GM19240 (cell line): ENCODE measurements at regions not wholly inside any gene's neighbourhood (a gene's known extent, or its start where the extent isn't known, plus 50 kb on each side); places are given as distances from the start of the nearest gene placed in this dataset.

Experiments
- DNase-seq: peaks from one replicate; pipeline ENCODE4 v3.0.0; 2011; ENCODE audit warnings: low spot score; ENCODE audit not compliant: insufficient read length

GRCh38 chr7:131737746-131738465 lies 181.5 kb upstream of the PODXL start:
- no peak for DNase-seq

GRCh38 chr7:131735101-131735500 lies 178.7 kb upstream of the PODXL start:
- no peak for DNase-seq

GRCh38 chr7:131733604-131734003 lies 177.2 kb upstream of the PODXL start:
- DNase-seq, result no peak

GRCh38 chr7:131727189-131727588 lies 170.8 kb upstream of the PODXL start:
- no peak for DNase-seq

- DNase-seq, result no peak
Observed at GRCh38 chr7:131726686-131727085, 170.3 kb upstream of the PODXL start.

GRCh38 chr7:131726031-131726430 lies 169.6 kb upstream of the PODXL start:
- no peak for DNase-seq

- no peak for DNase-seq
Observed at GRCh38 chr7:131724776-131725345, 168.4 kb upstream of the PODXL start.

GRCh38 chr7:131723926-131724325 lies 167.5 kb upstream of the PODXL start:
- DNase-seq, result no peak

GRCh38 chr7:131722371-131722770 lies 165.9 kb upstream of the PODXL start:
- no peak for DNase-seq

- DNase-seq, result no peak
Observed at GRCh38 chr7:131721660-131722059, 165.2 kb upstream of the PODXL start.

GRCh38 chr7:131720703-131721102 lies 164.3 kb upstream of the PODXL start:
- DNase-seq, result no peak

- DNase-seq, result no peak
Observed at GRCh38 chr7:131717181-131717580, 160.8 kb upstream of the PODXL start.

GRCh38 chr7:131699323-131699722 lies 142.9 kb upstream of the PODXL start:
- no peak for DNase-seq

GRCh38 chr7:131692131-131692960 lies 135.9 kb upstream of the PODXL start:
- no peak for DNase-seq

GRCh38 chr7:131691454-131692130 lies 135.2 kb upstream of the PODXL start:
- no peak for DNase-seq

GRCh38 chr7:131690441-131690840 lies 134.0 kb upstream of the PODXL start:
- DNase-seq, result no peak

GRCh38 chr7:131689662-131690234 lies 133.3 kb upstream of the PODXL start:
- DNase-seq, result no peak

- peak; percentile 52 for DNase-seq
Observed at GRCh38 chr7:131688738-131689661, 132.6 kb upstream of the PODXL start.

- no peak for DNase-seq
Observed at GRCh38 chr7:131687296-131687695, 130.9 kb upstream of the PODXL start.

- no peak for DNase-seq
Observed at GRCh38 chr7:131686833-131687232, 130.4 kb upstream of the PODXL start.
